PFSK-1 (cell line): ENCODE measurements at regions not wholly inside any gene's neighbourhood (a gene's known extent, or its start where the extent isn't known, plus 50 kb on each side); places are given as distances from the start of the nearest gene placed in this dataset.

Experiments
- FOXP2 ChIP-seq: optimal IDR thresholded peaks from 2 replicates; pipeline ENCODE3; 2011; ENCODE audit warnings: borderline replicate concordance, control low read depth, inconsistent platforms; ENCODE audit not compliant: insufficient read depth; ENCODE audit errors: extremely low read length, extremely low read depth
- POLR2AphosphoS5 ChIP-seq: IDR thresholded peaks from 2 replicates; pipeline ENCODE4 v1.6.1; 2012; ENCODE audit warnings: low read depth, mild to moderate bottlenecking, control low read depth, low read length, moderate library complexity
- SIN3A ChIP-seq: IDR thresholded peaks from 2 replicates; pipeline ENCODE4 v1.6.1; 2012; ENCODE audit warnings: mild to moderate bottlenecking, low read length, moderate library complexity, borderline replicate concordance; ENCODE audit not compliant: insufficient read depth
- TAF1 ChIP-seq: IDR thresholded peaks from 2 replicates; pipeline ENCODE4 v1.6.1; 2012; ENCODE audit warnings: low read length, control low read depth, borderline replicate concordance; ENCODE audit not compliant: insufficient read depth
- TF ChIP-seq, protein P1 (sequence below), 2 experiments: IDR thresholded peaks; 2 replicates each; pipeline versions ENCODE4 v1.6.1 to v1.8.0; 2011 to 2012; ENCODE audit warnings: low read depth in 2 of 2, low read length in 2 of 2, control low read depth in 1 of 2, inconsistent platforms in 1 of 2, mild to moderate bottlenecking in 1 of 2, moderate library complexity in 1 of 2; ENCODE audit not compliant: insufficient read depth in 1 of 2

- no peak for TF ChIP-seq POLR2AphosphoS5
- no peak for TF ChIP-seq SIN3A
- TF ChIP-seq, protein P1, sequence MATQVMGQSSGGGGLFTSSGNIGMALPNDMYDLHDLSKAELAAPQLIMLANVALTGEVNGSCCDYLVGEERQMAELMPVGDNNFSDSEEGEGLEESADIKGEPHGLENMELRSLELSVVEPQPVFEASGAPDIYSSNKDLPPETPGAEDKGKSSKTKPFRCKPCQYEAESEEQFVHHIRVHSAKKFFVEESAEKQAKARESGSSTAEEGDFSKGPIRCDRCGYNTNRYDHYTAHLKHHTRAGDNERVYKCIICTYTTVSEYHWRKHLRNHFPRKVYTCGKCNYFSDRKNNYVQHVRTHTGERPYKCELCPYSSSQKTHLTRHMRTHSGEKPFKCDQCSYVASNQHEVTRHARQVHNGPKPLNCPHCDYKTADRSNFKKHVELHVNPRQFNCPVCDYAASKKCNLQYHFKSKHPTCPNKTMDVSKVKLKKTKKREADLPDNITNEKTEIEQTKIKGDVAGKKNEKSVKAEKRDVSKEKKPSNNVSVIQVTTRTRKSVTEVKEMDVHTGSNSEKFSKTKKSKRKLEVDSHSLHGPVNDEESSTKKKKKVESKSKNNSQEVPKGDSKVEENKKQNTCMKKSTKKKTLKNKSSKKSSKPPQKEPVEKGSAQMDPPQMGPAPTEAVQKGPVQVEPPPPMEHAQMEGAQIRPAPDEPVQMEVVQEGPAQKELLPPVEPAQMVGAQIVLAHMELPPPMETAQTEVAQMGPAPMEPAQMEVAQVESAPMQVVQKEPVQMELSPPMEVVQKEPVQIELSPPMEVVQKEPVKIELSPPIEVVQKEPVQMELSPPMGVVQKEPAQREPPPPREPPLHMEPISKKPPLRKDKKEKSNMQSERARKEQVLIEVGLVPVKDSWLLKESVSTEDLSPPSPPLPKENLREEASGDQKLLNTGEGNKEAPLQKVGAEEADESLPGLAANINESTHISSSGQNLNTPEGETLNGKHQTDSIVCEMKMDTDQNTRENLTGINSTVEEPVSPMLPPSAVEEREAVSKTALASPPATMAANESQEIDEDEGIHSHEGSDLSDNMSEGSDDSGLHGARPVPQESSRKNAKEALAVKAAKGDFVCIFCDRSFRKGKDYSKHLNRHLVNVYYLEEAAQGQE (IDR thresholded peaks at IDR 0.05; ENCODE audit: insufficient read depth in 1 of 2, low read depth in 2 of 2, low read length in 2 of 2), result no peak
- TF ChIP-seq TAF1, result no peak
- TF ChIP-seq FOXP2, result no peak
Observed at GRCh38 chr11:80826808-80827207, 1386.0 kb upstream of the TENM4 start.

- no peak for TF ChIP-seq FOXP2
- TF ChIP-seq, protein P1 (IDR thresholded peaks at IDR 0.05; ENCODE audit: insufficient read depth in 1 of 2, low read depth in 2 of 2, low read length in 2 of 2), result no peak
Observed at GRCh38 chr11:80822308-80822707, 1381.5 kb upstream of the TENM4 start.

DNA sequence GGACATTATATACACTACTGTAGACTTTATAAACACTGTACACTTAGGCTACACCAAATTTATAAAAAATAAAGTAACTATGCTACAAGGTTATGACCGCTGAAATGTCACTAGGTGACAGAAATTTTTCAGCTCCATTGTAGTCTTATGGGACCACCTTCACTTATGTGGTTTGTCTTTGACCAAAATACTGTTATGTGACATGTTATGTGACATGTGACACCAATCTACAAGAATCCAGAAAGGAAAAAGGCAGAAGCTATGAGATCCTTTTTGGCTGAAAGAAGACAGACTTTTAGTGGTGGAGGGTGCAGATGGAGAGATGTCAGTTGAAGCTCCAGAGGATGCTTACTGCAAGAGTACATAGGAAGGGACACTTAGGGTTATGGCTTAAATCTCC, 1378.4 kb upstream of the TENM4 start:
- TF ChIP-seq, protein P1 (IDR thresholded peaks at IDR 0.05; ENCODE audit: insufficient read depth in 1 of 2, low read depth in 2 of 2, low read length in 2 of 2), result no peak
- TF ChIP-seq FOXP2, result no peak
- TF ChIP-seq POLR2AphosphoS5, result no peak
- no peak for TF ChIP-seq TAF1
- TF ChIP-seq SIN3A, result no peak

DNA sequence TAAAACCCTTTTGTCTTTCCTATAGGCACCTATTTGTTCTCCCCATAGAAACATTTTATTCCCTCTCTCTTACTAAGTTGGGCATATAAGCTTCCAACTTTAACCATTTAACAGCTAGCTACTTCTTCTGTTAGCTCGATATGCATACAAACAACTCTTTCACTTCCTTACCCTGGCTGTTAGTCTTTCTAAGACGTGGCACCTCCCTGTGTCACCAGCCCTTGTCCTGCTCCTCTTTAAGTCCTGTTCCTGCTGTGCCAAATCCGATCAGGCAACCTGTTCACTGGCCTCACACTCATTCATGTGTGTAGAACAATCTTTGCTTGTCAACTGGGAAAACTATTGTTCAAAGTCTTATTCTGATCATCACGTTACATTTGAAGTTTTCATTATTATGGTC, 1376.1 kb upstream of the TENM4 start:
- no peak for TF ChIP-seq TAF1
- no peak for TF ChIP-seq FOXP2
- TF ChIP-seq SIN3A, result no peak
- no peak for TF ChIP-seq POLR2AphosphoS5
- TF ChIP-seq, protein P1 (IDR thresholded peaks at IDR 0.05; ENCODE audit: insufficient read depth in 1 of 2, low read depth in 2 of 2, low read length in 2 of 2), result no peak

- TF ChIP-seq SIN3A (no peak), FOXP2 (no peak), POLR2AphosphoS5 (no peak), TAF1 (no peak)
- TF ChIP-seq, protein P1 (IDR thresholded peaks at IDR 0.05; ENCODE audit: insufficient read depth in 1 of 2, low read depth in 2 of 2, low read length in 2 of 2), result no peak
Observed at GRCh38 chr11:80816454-80816847, 1375.6 kb upstream of the TENM4 start.
